Gastroesophageal sphincter (tissue), 3 donors: ENCODE measurements at regions not wholly inside any gene's neighbourhood (a gene's known extent, or its start where the extent isn't known, plus 50 kb on each side); places are given as distances from the start of the nearest gene placed in this dataset.

ENCODE experiments used
- POLR2A ChIP-seq, 2 donors: fragments of 450-650 bp; IDR thresholded peaks; one replicate each; pipeline ENCODE4 v1.6.1; 2017; ENCODE audit warnings: antibody characterized with exemption in 2 of 2, mild to moderate bottlenecking in 2 of 2, moderate library complexity in 1 of 2
- TF ChIP-seq, protein P1 (sequence below), 4 experiments: fragments of 200-600 bp in 2 of 4; fragments of 450-650 bp in 2 of 4; sonication (generic) in 1 of 4; IDR thresholded peaks; one replicate each; pipeline ENCODE4 v1.5.1; 2017 to 2019; ENCODE audit warnings: antibody characterized with exemption in 4 of 4, mild to moderate bottlenecking in 2 of 4, moderate library complexity in 2 of 4

GRCh38 chrX:94414746-94415145 lies 740.7 kb downstream of the FAM133A start:
- TF ChIP-seq, protein P1, sequence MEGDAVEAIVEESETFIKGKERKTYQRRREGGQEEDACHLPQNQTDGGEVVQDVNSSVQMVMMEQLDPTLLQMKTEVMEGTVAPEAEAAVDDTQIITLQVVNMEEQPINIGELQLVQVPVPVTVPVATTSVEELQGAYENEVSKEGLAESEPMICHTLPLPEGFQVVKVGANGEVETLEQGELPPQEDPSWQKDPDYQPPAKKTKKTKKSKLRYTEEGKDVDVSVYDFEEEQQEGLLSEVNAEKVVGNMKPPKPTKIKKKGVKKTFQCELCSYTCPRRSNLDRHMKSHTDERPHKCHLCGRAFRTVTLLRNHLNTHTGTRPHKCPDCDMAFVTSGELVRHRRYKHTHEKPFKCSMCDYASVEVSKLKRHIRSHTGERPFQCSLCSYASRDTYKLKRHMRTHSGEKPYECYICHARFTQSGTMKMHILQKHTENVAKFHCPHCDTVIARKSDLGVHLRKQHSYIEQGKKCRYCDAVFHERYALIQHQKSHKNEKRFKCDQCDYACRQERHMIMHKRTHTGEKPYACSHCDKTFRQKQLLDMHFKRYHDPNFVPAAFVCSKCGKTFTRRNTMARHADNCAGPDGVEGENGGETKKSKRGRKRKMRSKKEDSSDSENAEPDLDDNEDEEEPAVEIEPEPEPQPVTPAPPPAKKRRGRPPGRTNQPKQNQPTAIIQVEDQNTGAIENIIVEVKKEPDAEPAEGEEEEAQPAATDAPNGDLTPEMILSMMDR (IDR thresholded peaks at IDR 0.05) = no peak
- no peak for TF ChIP-seq POLR2A (IDR thresholded peaks at IDR 0.05)
